ENCODE measurements at regions not wholly inside any gene's neighbourhood (a gene's known extent, or its start where the extent isn't known, plus 50 kb on each side); places are given as distances from the start of the nearest gene placed in this dataset.

DNA sequence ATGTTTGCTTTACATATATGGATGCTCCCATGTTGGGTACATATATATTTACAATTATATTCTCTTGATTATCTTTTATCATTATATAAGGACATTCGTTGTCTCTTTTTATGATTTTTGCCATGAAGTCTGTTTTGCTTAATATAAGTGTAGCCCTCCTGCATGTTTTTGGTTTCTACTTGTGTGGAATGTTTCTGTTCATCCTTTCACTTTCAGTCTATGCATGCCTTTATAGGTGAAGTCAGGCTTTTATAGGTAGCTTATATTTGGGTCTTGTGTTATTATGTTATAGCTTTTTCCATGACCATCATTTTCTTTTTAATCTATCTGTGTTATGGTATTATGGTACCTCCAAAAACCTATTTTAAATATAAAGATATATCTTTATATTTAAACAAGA is 612.5 kb upstream of the HS3ST5 start:
- Histone ChIP-seq H3K9ac (ENCODE audit: control insufficient read depth, insufficient read depth, low read length) (no peak overlapping the region), H3K9me3 (replicated peaks; ENCODE audit: control insufficient read depth, insufficient read depth, low read length) (no peaks in the 10 kb centered on the region; the same call in 2 of the 3 replicates), H2AFZ (ENCODE audit: control insufficient read depth, low read depth, low read length) (no peak overlapping the region), H3K36me3 (ENCODE audit: control insufficient read depth in 2 of 2, insufficient read depth in 2 of 2, low read length in 1 of 2) (no peaks in the 10 kb centered on the region), H3K4me3 (no peak overlapping the region), H3K27ac (ENCODE audit: control insufficient read depth, insufficient read depth) (no peak overlapping the region), H3K4me2 (ENCODE audit: control insufficient read depth, insufficient read depth) (no peak overlapping the region), H4K20me1 (ENCODE audit: control insufficient read depth, insufficient read depth) (no peaks in the 10 kb centered on the region), H3K27me3 (replicated peaks in 1 of 2; ENCODE audit: control insufficient read depth in 2 of 2, insufficient read depth in 2 of 2, low read length in 1 of 2) (no peaks in the 10 kb centered on the region), H3K4me1 (ENCODE audit: control insufficient read depth, insufficient read depth, low read length) (no peaks in the 10 kb centered on the region), H3K79me2 (ENCODE audit: control insufficient read depth, insufficient read depth, low read length) (no peaks in the 10 kb centered on the region)
- in situ Hi-C loops (cut with MboI): no loop called here
- DNase-seq (ENCODE audit: low read depth, low spot score) (no peak), ATAC-seq (peak; percentile 80), FAIRE-seq (no peak)
- BruUV-seq (replicated peaks): no TSS peak
- ChIA-PET SMC1A (ENCODE audit: uncharacterized antibody, unreplicated experiment) (interaction anchor here (0.7 to 1.0 kb wide), 2 partner anchors 13 to 14 kb away, joined by 3 read pairs; no protein-coding TSS in a partner anchor), POLR2A (no interaction called here), RAD21 (ENCODE audit: unreplicated experiment) (interaction anchor here (1.0 to 1.2 kb wide), 3 partner anchors 14 to 241 kb away, joined by 3 read pairs; no protein-coding TSS in a partner anchor), CTCF (no interaction called here)
- 0% methylated on average over 1 of the region's 1 CpG for WGBS (ENCODE audit: insufficient coverage, insufficient replicate concordance, low lambda C conversion rate, missing lambda C conversion rate)
- intact Hi-C loops (cut with micrococcal nuclease; ENCODE audit: unreplicated experiment): loop anchor here (10.0 kb wide), 1 partner anchor 211 kb away; no protein-coding TSS in a partner anchor
- TF ChIP-seq SUPT20H (IDR thresholded peaks at IDR 0.05; ENCODE audit: borderline replicate concordance, control insufficient read depth, low read depth, low read length) (no peak), IRF4 (IDR thresholded peaks at IDR 0.05; ENCODE audit: low read depth, low read length) (no peak), ATF2 (IDR thresholded peaks at IDR 0.05; ENCODE audit: low read length) (no peak), ZSCAN29 (IDR thresholded peaks at IDR 0.05) (no peak), NFXL1 (IDR thresholded peaks at IDR 0.05; ENCODE audit: borderline replicate concordance) (no peak), SREBF2 (IDR thresholded peaks at IDR 0.05; ENCODE audit: low read length) (no peak), CEBPB (IDR thresholded peaks at IDR 0.05; ENCODE audit: borderline replicate concordance in 1 of 2, low read depth in 2 of 2, low read length in 2 of 2) (no peak), RBBP5 (conservative IDR thresholded peaks at IDR 0.05) (no peak), SKIL (IDR thresholded peaks at IDR 0.05; ENCODE audit: low read depth, poor library complexity, severe bottlenecking) (no peak), CHD1 (IDR thresholded peaks at IDR 0.05; ENCODE audit: low read depth, low read length) (no peak), RELA (IDR thresholded peaks at IDR 0.05; ENCODE audit: borderline replicate concordance, partially characterized antibody) (no peak), POLR2A (IDR thresholded peaks at IDR 0.05; ENCODE audit: low read depth, low read length) (no peak)
- TF ChIP-seq, protein P1, sequence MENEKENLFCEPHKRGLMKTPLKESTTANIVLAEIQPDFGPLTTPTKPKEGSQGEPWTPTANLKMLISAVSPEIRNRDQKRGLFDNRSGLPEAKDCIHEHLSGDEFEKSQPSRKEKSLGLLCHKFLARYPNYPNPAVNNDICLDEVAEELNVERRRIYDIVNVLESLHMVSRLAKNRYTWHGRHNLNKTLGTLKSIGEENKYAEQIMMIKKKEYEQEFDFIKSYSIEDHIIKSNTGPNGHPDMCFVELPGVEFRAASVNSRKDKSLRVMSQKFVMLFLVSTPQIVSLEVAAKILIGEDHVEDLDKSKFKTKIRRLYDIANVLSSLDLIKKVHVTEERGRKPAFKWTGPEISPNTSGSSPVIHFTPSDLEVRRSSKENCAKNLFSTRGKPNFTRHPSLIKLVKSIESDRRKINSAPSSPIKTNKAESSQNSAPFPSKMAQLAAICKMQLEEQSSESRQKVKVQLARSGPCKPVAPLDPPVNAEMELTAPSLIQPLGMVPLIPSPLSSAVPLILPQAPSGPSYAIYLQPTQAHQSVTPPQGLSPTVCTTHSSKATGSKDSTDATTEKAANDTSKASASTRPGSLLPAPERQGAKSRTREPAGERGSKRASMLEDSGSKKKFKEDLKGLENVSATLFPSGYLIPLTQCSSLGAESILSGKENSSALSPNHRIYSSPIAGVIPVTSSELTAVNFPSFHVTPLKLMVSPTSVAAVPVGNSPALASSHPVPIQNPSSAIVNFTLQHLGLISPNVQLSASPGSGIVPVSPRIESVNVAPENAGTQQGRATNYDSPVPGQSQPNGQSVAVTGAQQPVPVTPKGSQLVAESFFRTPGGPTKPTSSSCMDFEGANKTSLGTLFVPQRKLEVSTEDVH (IDR thresholded peaks at IDR 0.05; ENCODE audit: low read depth, partially characterized antibody): no peak
- TF ChIP-seq, protein P2, sequence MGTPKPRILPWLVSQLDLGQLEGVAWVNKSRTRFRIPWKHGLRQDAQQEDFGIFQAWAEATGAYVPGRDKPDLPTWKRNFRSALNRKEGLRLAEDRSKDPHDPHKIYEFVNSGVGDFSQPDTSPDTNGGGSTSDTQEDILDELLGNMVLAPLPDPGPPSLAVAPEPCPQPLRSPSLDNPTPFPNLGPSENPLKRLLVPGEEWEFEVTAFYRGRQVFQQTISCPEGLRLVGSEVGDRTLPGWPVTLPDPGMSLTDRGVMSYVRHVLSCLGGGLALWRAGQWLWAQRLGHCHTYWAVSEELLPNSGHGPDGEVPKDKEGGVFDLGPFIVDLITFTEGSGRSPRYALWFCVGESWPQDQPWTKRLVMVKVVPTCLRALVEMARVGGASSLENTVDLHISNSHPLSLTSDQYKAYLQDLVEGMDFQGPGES (IDR thresholded peaks at IDR 0.05): no peak
